ENCODE measurements at regions not wholly inside any gene's neighbourhood (a gene's known extent, or its start where the extent isn't known, plus 50 kb on each side); places are given as distances from the start of the nearest gene placed in this dataset.

GRCh38 chr18:56532176-56532840 is 106.1 kb downstream of the TXNL1 start (continued):
- TF ChIP-seq IRF3 (IDR thresholded peaks at IDR 0.05): no peak
- no peak for TF ChIP-seq ZNF24 (IDR thresholded peaks at IDR 0.05)
- peak in 1 of 2 experiments; percentile 70; a peak in 1 of 4 replicates for TF ChIP-seq SRF (IDR thresholded peaks at IDR 0.05; ENCODE audit: low read depth in 2 of 2, low read length in 2 of 2)
- TF ChIP-seq BMI1 (IDR thresholded peaks at IDR 0.05; ENCODE audit: borderline replicate concordance): peak; percentile 85
- peak; percentile 95 for TF ChIP-seq MTA2 (IDR thresholded peaks at IDR 0.05; ENCODE audit: low read depth)
- TF ChIP-seq GATAD2B (conservative IDR thresholded peaks at IDR 0.05; ENCODE audit: low read depth): 0 out of 2 replicates have a peak, but pooled peaks have one; percentile 14
- TF ChIP-seq YY1 (IDR thresholded peaks at IDR 0.05; ENCODE audit: low read depth, low read length): 0 out of 2 replicates have a peak, but pooled peaks have one; percentile 46
- peak; percentile 26; the same call in 1 of the 2 replicates for TF ChIP-seq SMARCA5 (IDR thresholded peaks at IDR 0.05)
- peak in 1 of 2 experiments; percentile 51; a peak in 1 of 4 replicates for TF ChIP-seq ETV6 (conservative IDR thresholded peaks at IDR 0.05 in 1 of 2, IDR thresholded peaks at IDR 0.05 in 1 of 2; ENCODE audit: borderline replicate concordance in 1 of 2, low read depth in 1 of 2)
- TF ChIP-seq IKZF2 (IDR thresholded peaks at IDR 0.05): peak; percentile 94 to 97
- TF ChIP-seq RUNX3 (IDR thresholded peaks at IDR 0.05; ENCODE audit: low read length): peak; percentile 99
- peak; percentile 95 for TF ChIP-seq IKZF1 (conservative IDR thresholded peaks at IDR 0.05)

GRCh38 chr18:56522816-56523215 is 115.6 kb downstream of the TXNL1 start:
- intact Hi-C loops (cut with micrococcal nuclease; ENCODE audit: unreplicated experiment) (no loop called here), in situ Hi-C loops (cut with MboI) (no loop called here)
- POLR2A ChIA-PET: interaction anchor here (0.6 to 1.2 kb wide), 3 partner anchors 9 to 193 kb away, joined by 3 to 4 read pairs (median 3); no protein-coding TSS in a partner anchor
- no peaks in the 10 kb centered on the region for H3K9me3 ChIP-seq (replicated peaks; ENCODE audit: control insufficient read depth, insufficient read depth, low read length)
- H3K4me2 ChIP-seq (ENCODE audit: control insufficient read depth, insufficient read depth): no peak overlapping the region
- H4K20me1 ChIP-seq (ENCODE audit: control insufficient read depth, insufficient read depth): no peaks in the 10 kb centered on the region
- DNase-seq (ENCODE audit: low read depth, low spot score): no peak
- BruUV-seq (replicated peaks): no TSS peak
- no peaks in the 10 kb centered on the region for H3K79me2 ChIP-seq (ENCODE audit: control insufficient read depth, insufficient read depth, low read length)
- H3K4me1 ChIP-seq (ENCODE audit: control insufficient read depth, insufficient read depth, low read length): no peaks in the 10 kb centered on the region
- H3K27me3 ChIP-seq (replicated peaks in 1 of 2; ENCODE audit: control insufficient read depth in 2 of 2, insufficient read depth in 2 of 2, low read length in 1 of 2): no peaks in the 10 kb centered on the region
- FAIRE-seq: no peak
- SMC1A ChIA-PET (ENCODE audit: uncharacterized antibody, unreplicated experiment): interaction anchor here (1.0 to 1.6 kb wide), 4 partner anchors 9 to 40 kb away, joined by 3 to 5 read pairs (median 4); no protein-coding TSS in a partner anchor
- no peak for ATAC-seq
- H3K36me3 ChIP-seq (ENCODE audit: control insufficient read depth in 2 of 2, insufficient read depth in 2 of 2, low read length in 1 of 2): no peaks in the 10 kb centered on the region
- CTCF ChIA-PET: interaction anchor here (0.6 to 1.5 kb wide), 3 partner anchors 38 to 94 kb away, joined by 3 to 4 read pairs (median 3); no protein-coding TSS in a partner anchor
- no peak overlapping the region for H2AFZ ChIP-seq (ENCODE audit: control insufficient read depth, low read depth, low read length)
- WGBS (ENCODE audit: insufficient coverage, insufficient replicate concordance, low lambda C conversion rate, missing lambda C conversion rate): 3% methylated on average over 3 of the region's 3 CpGs
- H3K9ac ChIP-seq (ENCODE audit: control insufficient read depth, insufficient read depth, low read length): no peak overlapping the region
- H3K27ac ChIP-seq (ENCODE audit: control insufficient read depth, insufficient read depth): no peak overlapping the region
- RAD21 ChIA-PET (ENCODE audit: unreplicated experiment): no interaction called here
- no peak overlapping the region for H3K4me3 ChIP-seq
- TF ChIP-seq PML (IDR thresholded peaks at IDR 0.05; ENCODE audit: low read length) (no peak), HDAC2 (IDR thresholded peaks at IDR 0.05) (no peak), FOS (IDR thresholded peaks at IDR 0.05; ENCODE audit: borderline replicate concordance, extremely low read depth, insufficient read length) (no peak), SP1 (IDR thresholded peaks at IDR 0.05; ENCODE audit: low read depth, low read length) (no peak), E2F4 (IDR thresholded peaks at IDR 0.05; ENCODE audit: low read depth, low read length) (no peak)
